ENCODE measurements at regions not wholly inside any gene's neighbourhood (a gene's known extent, or its start where the extent isn't known, plus 50 kb on each side); places are given as distances from the start of the nearest gene placed in this dataset.

DNA sequence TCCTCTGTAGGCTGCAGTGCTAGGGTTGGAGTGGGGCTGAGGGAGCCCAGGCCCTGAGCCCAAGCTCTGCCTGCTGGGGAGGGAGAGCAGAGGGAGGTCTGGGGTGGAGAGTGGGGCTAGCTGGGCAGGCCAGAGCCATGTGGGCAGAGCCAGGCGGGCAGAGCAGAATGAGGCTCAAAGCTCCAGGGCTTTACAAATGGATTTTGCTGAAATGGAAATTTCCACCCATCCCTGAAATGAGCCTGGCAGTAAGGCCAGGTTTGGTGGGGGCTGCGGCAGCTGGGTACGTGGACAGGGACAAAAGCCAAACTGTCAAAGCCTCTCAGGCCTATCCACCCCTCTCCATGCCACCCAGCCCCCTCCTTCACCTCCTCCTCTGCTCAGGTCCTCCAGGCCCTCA lies 74.2 kb upstream of the ARAP3 start:
- Histone ChIP-seq H3K14ac (ENCODE audit: insufficient read length) (no peak overlapping the region), H3K9ac (replicated peaks in 1 of 4; ENCODE audit: extremely low read depth in 1 of 4, low read depth in 3 of 4, low read length in 3 of 4) (no peak overlapping the region), H3K23ac (ENCODE audit: insufficient read length) (no peak overlapping the region), H3K79me2 (ENCODE audit: control insufficient read depth in 1 of 2, insufficient read depth in 2 of 2, low read length in 2 of 2) (no peaks in the 10 kb centered on the region), H2BK20ac (ENCODE audit: low read length) (no peak overlapping the region), H3K4me2 (ENCODE audit: insufficient read depth in 1 of 2, low read depth in 2 of 2, low read length in 2 of 2) (no peak overlapping the region), H3K4me1 (replicated peaks in 1 of 4; ENCODE audit: control insufficient read depth in 3 of 4, insufficient read depth in 4 of 4, low read length in 3 of 4) (peaks cover 17 to 30% (median 25%) of the 10 kb centered on the region in 4 experiments), H3K36me3 (ENCODE audit: control insufficient read depth in 2 of 4, insufficient read depth in 4 of 4, low read length in 3 of 4) (no peaks in the 10 kb centered on the region), H2BK15ac (ENCODE audit: low read length) (0 out of 2 replicates have a peak overlapping the region, but pooled peaks have one; percentile 73), H2BK5ac (ENCODE audit: low read depth, low read length) (no peak overlapping the region), H3K27me3 (replicated peaks in 1 of 4; ENCODE audit: control insufficient read depth in 3 of 4, extremely low read depth in 1 of 4, insufficient read depth in 3 of 4, low read length in 3 of 4) (peaks cover 12 to 25% (median 21%) of the 10 kb centered on the region in 4 experiments), H3K18ac (ENCODE audit: extremely low read depth, low read length) (no peak overlapping the region), H3K9me3 (ENCODE audit: insufficient read depth in 2 of 2, low read depth in 1 of 2, low read length in 1 of 2) (no peaks in the 10 kb centered on the region), H4K91ac (replicated peaks; ENCODE audit: insufficient read length, low read length) (peak overlapping the region; percentile 12), H2AK5ac (ENCODE audit: low read depth, low read length) (no peak overlapping the region), H2BK12ac (ENCODE audit: low read depth, low read length) (no peak overlapping the region), H3K4me3 (ENCODE audit: extremely low read depth in 1 of 4, insufficient read depth in 2 of 4, low read depth in 3 of 4, low read length in 4 of 4) (no peak overlapping the region), H3K4ac (replicated peaks; ENCODE audit: insufficient read length, low read depth, low read length) (no peak overlapping the region), H4K8ac (ENCODE audit: extremely low read depth, insufficient read depth, low read length) (no peak overlapping the region), H3K79me1 (ENCODE audit: low read depth, low read length) (no peaks in the 10 kb centered on the region), H2BK120ac (replicated peaks; ENCODE audit: low read depth, low read length) (no peak overlapping the region), H3K27ac (ENCODE audit: low read depth, low read length) (no peak overlapping the region), H2AFZ (ENCODE audit: low read length) (no peak overlapping the region), H3K56ac (replicated peaks; ENCODE audit: insufficient read length, low read depth, low read length) (no peak overlapping the region), H3K23me2 (ENCODE audit: low read depth, low read length) (peaks cover 11% of the 10 kb centered on the region), H4K5ac (ENCODE audit: insufficient read length, low read depth, low read length) (no peak overlapping the region), H4K20me1 (replicated peaks in 1 of 2; ENCODE audit: control insufficient read depth in 1 of 2, insufficient read depth in 2 of 2, low read length in 2 of 2) (no peaks in the 10 kb centered on the region)
- FAIRE-seq (no peak), DNase-seq (ENCODE audit: low read depth in 1 of 2, low spot score in 2 of 2) (no peak)
- CTCF ChIA-PET (ENCODE audit: partially characterized antibody): interaction anchor here (0.5 to 16.8 kb wide), 25 partner anchors 9 to 204 kb away, joined by 3 to 221 read pairs (median 5); partner anchors contain the start of gene PCDH1
- WGBS, 2 experiments (ENCODE audit: extremely low coverage in 1 of 2, insufficient coverage in 1 of 2, insufficient read length in 1 of 2, insufficient replicate concordance in 2 of 2, low coverage in 1 of 2, low lambda C conversion rate in 2 of 2, missing lambda C conversion rate in 1 of 2): 93% methylated on average over 3 of the region's 3 CpGs; no CpG with 5 or more reads in 1 of the 2 experiments
- POLR2A ChIA-PET (ENCODE audit: partially characterized antibody): interaction anchor here (0.7 to 2.7 kb wide), 2 partner anchors 59 to 126 kb away, joined by 3 to 9 read pairs; no protein-coding TSS in a partner anchor
- TF ChIP-seq KDM5A (IDR thresholded peaks at IDR 0.05; ENCODE audit: low read length) (no peak), MAFK (IDR thresholded peaks at IDR 0.05; ENCODE audit: low read depth, low read length) (no peak), CBX8 (IDR thresholded peaks at IDR 0.05; ENCODE audit: borderline replicate concordance, low read depth, low read length) (no peak), POU5F1 (IDR thresholded peaks at IDR 0.05; ENCODE audit: low read depth, low read length) (no peak), ASH2L (IDR thresholded peaks at IDR 0.05; ENCODE audit: low read length) (no peak), CHD1 (IDR thresholded peaks at IDR 0.05; ENCODE audit: low read depth, low read length) (no peak), SIN3A (conservative IDR thresholded peaks at IDR 0.05 in 1 of 2, IDR thresholded peaks at IDR 0.05 in 1 of 2; ENCODE audit: low read depth in 1 of 2, low read length in 2 of 2) (no peak), RNF2 (IDR thresholded peaks at IDR 0.05; ENCODE audit: borderline replicate concordance, low read depth, low read length, missing control alignments, poor library complexity, severe bottlenecking) (no peak), CHD2 (IDR thresholded peaks at IDR 0.05; ENCODE audit: low read length) (no peak)
- TF ChIP-seq, protein P1, sequence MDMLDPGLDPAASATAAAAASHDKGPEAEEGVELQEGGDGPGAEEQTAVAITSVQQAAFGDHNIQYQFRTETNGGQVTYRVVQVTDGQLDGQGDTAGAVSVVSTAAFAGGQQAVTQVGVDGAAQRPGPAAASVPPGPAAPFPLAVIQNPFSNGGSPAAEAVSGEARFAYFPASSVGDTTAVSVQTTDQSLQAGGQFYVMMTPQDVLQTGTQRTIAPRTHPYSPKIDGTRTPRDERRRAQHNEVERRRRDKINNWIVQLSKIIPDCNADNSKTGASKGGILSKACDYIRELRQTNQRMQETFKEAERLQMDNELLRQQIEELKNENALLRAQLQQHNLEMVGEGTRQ (IDR thresholded peaks at IDR 0.05; ENCODE audit: low read length): no peak

Measured in H1 (cell line).